Duodenal mucosa (tissue), 2 donors: ENCODE measurements at regions not wholly inside any gene's neighbourhood (a gene's known extent, or its start where the extent isn't known, plus 50 kb on each side); places are given as distances from the start of the nearest gene placed in this dataset.

Experiments used
- H3K27ac ChIP-seq: one replicate; pipeline ENCODE4 v1.7.0; 2013; ENCODE audit warnings: low read depth, low read length
- H3K27me3 ChIP-seq, 2 donors: one replicate each; pipeline ENCODE4 v1.7.0; 2013; ENCODE audit warnings: low read length in 2 of 2, control low read depth in 1 of 2; ENCODE audit not compliant: insufficient read depth in 2 of 2, control insufficient read depth in 1 of 2
- H3K36me3 ChIP-seq, 2 donors: one replicate each; pipeline ENCODE4 v1.7.0; 2013; ENCODE audit warnings: low read length in 2 of 2, control low read depth in 1 of 2; ENCODE audit not compliant: insufficient read depth in 2 of 2, control insufficient read depth in 1 of 2
- H3K4me1 ChIP-seq, 2 donors: one replicate each; pipeline ENCODE4 v1.7.0; 2013; ENCODE audit warnings: low read length in 2 of 2, control low read depth in 1 of 2; ENCODE audit not compliant: insufficient read depth in 2 of 2, control insufficient read depth in 1 of 2
- H3K4me3 ChIP-seq, 2 donors: one replicate each; pipeline ENCODE4 v1.7.0; 2013; ENCODE audit warnings: low read length in 2 of 2, low read depth in 1 of 2
- H3K9ac ChIP-seq, 2 donors: one replicate each; pipeline ENCODE4 v1.7.0; 2013; ENCODE audit warnings: low read length in 2 of 2, low read depth in 1 of 2
- H3K9me3 ChIP-seq, 2 donors: one replicate each; pipeline ENCODE4 v1.7.0; 2013; ENCODE audit warnings: low read length in 2 of 2, control low read depth in 1 of 2; ENCODE audit not compliant: control insufficient read depth in 1 of 2

DNA sequence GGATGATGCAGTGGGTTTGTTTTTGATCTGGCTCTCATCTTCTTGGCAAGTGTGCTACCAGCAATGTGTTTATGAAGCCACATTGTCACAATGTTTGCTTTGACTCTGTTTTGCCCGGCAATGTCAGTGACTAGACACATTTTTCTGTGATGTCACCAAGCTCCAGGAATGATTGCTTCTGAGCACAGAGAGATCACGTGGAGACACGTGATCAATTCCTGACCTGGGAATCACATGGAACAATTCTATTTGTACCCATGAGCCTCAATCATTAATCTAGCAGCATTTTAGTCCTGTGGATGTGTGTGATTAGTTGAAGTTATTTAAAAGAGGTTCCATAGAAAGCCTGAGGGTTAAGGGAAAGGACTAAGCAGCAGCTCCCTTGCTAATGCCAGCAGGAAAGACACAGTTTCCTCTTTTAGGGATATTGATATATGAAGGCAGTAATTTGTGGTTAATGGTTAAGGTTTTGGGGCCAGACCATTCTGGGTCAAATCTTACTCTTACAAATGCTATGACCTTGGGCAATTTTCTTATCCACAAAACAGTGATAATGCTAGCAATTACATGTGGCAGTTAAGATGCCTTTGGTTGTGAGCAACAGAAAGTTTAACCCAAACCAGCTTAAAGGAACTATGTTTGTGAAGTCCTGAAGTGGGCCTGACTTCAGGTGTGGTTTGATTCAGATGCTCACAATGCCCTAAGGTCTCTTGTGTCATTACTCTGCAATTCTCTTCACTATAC lies 59.0 kb downstream of the FASLG start:
- no peaks in the 10 kb centered on the region for H3K27me3 ChIP-seq
- H3K4me3 ChIP-seq: no peak overlapping the region
- H3K9ac ChIP-seq: no peak overlapping the region
- no peaks in the 10 kb centered on the region for H3K4me1 ChIP-seq
- H3K36me3 ChIP-seq: no peaks in the 10 kb centered on the region
- no peak overlapping the region for H3K27ac ChIP-seq
- H3K9me3 ChIP-seq: no peaks in the 10 kb centered on the region

DNA sequence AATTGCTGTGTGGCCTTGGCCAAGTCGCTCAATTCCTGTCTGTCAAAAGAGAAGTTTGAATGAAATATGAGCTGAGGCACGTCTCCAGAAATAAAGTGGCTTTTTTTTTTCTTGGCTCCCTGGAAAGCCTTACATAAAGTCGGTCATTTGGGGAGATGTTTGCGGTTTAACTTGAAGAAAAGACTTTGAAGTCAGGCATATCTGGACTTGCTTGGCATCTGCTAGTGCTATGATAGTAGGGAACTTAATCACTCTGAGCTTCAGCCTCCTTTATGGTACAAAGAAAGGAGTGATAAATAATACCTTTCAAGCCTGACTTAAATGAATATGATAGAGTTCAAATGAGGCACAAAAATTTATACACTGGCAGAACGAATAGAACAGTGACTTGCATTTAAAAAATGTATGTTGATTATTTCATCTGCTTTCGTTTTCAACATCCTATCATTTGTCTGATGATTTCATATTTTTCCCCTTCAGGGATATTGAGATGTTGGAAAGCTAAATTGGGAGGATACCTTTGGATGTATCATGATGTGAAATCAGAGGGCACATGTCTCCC lies 60.2 kb downstream of the FASLG start:
- Histone ChIP-seq H3K27ac (no peak overlapping the region), H3K9me3 (no peaks in the 10 kb centered on the region), H3K9ac (no peak overlapping the region), H3K36me3 (no peaks in the 10 kb centered on the region), H3K27me3 (no peaks in the 10 kb centered on the region), H3K4me1 (no peaks in the 10 kb centered on the region), H3K4me3 (no peak overlapping the region)

- Histone ChIP-seq H3K9me3 (no peaks in the 10 kb centered on the region), H3K4me1 (no peaks in the 10 kb centered on the region), H3K9ac (no peak overlapping the region), H3K36me3 (no peaks in the 10 kb centered on the region), H3K4me3 (no peak overlapping the region), H3K27ac (no peak overlapping the region), H3K27me3 (no peaks in the 10 kb centered on the region)
Measured at GRCh38 chr1:172719694-172720138, 60.8 kb downstream of the FASLG start.

GRCh38 chr1:172720339-172720738 lies 61.4 kb downstream of the FASLG start:
- H3K4me1 ChIP-seq: no peaks in the 10 kb centered on the region
- H3K4me3 ChIP-seq: no peak overlapping the region
- no peak overlapping the region for H3K9ac ChIP-seq
- H3K27ac ChIP-seq: no peak overlapping the region
- no peaks in the 10 kb centered on the region for H3K36me3 ChIP-seq
- no peaks in the 10 kb centered on the region for H3K27me3 ChIP-seq
- H3K9me3 ChIP-seq: no peaks in the 10 kb centered on the region

GRCh38 chr1:172723251-172723650 lies 64.3 kb downstream of the FASLG start:
- H3K27ac ChIP-seq: no peak overlapping the region
- no peak overlapping the region for H3K9ac ChIP-seq
- no peaks in the 10 kb centered on the region for H3K4me1 ChIP-seq
- no peak overlapping the region for H3K4me3 ChIP-seq
- peaks cover 0 to 4% of the 10 kb centered on the region in 2 donors for H3K9me3 ChIP-seq
- no peaks in the 10 kb centered on the region for H3K27me3 ChIP-seq
- H3K36me3 ChIP-seq: no peaks in the 10 kb centered on the region

DNA sequence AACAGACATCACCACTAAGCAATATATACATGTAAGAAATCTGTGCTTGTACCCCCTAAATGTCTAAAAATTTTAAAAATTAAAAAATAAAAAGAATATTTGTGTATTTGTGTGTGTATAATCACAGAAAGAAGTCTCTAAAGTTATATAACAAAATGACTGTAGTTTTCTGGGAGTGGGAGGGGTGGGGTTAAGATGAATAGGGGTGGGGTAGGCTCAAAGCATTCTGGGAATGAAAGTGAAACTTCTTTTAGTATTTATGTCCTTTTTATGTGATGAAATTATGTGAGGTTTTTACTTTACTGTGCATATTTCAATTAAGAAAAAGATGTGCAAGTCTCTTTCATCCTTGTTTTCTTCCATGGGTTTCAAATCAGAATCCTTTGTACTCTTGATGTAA lies 65.3 kb downstream of the FASLG start:
- no peak overlapping the region for H3K27ac ChIP-seq
- no peaks in the 10 kb centered on the region for H3K36me3 ChIP-seq
- no peak overlapping the region for H3K9ac ChIP-seq
- no peaks in the 10 kb centered on the region for H3K4me1 ChIP-seq
- H3K27me3 ChIP-seq: no peaks in the 10 kb centered on the region
- peaks cover 0 to 4% of the 10 kb centered on the region in 2 donors for H3K9me3 ChIP-seq
- no peak overlapping the region for H3K4me3 ChIP-seq

DNA sequence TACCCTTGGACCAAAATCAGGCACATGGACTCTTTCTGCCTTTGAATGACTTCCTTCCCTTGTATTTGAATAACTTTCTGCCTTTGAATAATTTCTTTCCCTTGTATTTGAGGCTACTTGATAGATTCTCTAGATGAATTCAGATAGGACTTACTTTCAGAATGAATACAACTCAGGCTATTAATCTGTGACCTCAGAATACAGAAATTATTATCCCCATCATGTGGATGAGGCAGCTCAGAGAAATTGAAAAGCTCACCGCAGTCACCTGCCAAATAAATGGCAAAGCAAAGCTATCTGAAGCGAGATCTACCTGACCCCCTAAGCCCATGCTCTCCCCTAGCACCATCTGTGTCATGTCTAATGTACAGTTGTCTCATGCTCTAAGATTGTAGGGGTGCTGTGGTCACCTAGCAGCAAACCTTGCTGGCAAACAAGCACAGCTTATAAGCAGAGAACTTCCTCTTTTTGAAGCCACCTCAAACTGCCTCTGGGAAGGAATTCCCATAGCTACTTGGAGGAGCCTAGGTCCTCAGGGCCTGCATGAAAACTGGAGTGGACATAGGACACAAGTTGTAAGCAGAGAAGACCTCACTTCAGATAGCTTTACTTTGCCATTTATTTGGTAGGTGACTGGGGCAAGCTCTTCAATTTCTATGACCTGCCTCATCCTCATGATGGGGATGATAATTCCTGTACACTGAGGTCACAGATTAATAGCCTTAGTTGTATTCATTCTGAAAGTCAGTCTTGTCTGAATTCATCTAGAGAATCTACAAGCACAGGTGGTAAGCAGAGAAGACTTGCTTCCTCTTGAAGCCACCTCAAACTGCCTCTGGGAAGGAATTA lies 66.1 kb downstream of the FASLG start:
- Histone ChIP-seq H3K27me3 (no peaks in the 10 kb centered on the region), H3K27ac (no peak overlapping the region), H3K4me1 (no peaks in the 10 kb centered on the region), H3K4me3 (no peak overlapping the region), H3K9ac (no peak overlapping the region), H3K36me3 (no peaks in the 10 kb centered on the region), H3K9me3 (peaks cover 0 to 4% of the 10 kb centered on the region in 2 donors)

GRCh38 chr1:172726740-172727139 lies 67.8 kb downstream of the FASLG start:
- no peak overlapping the region for H3K27ac ChIP-seq
- no peak overlapping the region for H3K9ac ChIP-seq
- H3K4me1 ChIP-seq: no peaks in the 10 kb centered on the region
- H3K36me3 ChIP-seq: no peaks in the 10 kb centered on the region
- H3K9me3 ChIP-seq: peaks cover 0 to 4% of the 10 kb centered on the region in 2 donors
- H3K4me3 ChIP-seq: no peak overlapping the region
- H3K27me3 ChIP-seq: no peaks in the 10 kb centered on the region

GRCh38 chr1:172727275-172727857 lies 68.5 kb downstream of the FASLG start:
- no peaks in the 10 kb centered on the region for H3K4me1 ChIP-seq
- no peak overlapping the region for H3K9ac ChIP-seq
- H3K27me3 ChIP-seq: no peaks in the 10 kb centered on the region
- H3K36me3 ChIP-seq: no peaks in the 10 kb centered on the region
- peaks cover 0 to 4% of the 10 kb centered on the region in 2 donors for H3K9me3 ChIP-seq
- H3K4me3 ChIP-seq: no peak overlapping the region
- no peak overlapping the region for H3K27ac ChIP-seq
